GM08714 (cell line): ENCODE measurements at regions not wholly inside any gene's neighbourhood (a gene's known extent, or its start where the extent isn't known, plus 50 kb on each side); places are given as distances from the start of the nearest gene placed in this dataset.

ENCODE experiments used
- H3K4me3 ChIP-seq: fragments of 200-500 bp; sonication (Bioruptor generic); 2 replicates; pipeline ENCODE4 v1.5.1; 2014; ENCODE audit warnings: mild to moderate bottlenecking, low read length, inconsistent platforms
- ZNF274 ChIP-seq: IDR thresholded peaks from 2 replicates; pipeline ENCODE4 v1.6.1; 2012; ENCODE audit warnings: mild to moderate bottlenecking, low read depth, low read length

DNA sequence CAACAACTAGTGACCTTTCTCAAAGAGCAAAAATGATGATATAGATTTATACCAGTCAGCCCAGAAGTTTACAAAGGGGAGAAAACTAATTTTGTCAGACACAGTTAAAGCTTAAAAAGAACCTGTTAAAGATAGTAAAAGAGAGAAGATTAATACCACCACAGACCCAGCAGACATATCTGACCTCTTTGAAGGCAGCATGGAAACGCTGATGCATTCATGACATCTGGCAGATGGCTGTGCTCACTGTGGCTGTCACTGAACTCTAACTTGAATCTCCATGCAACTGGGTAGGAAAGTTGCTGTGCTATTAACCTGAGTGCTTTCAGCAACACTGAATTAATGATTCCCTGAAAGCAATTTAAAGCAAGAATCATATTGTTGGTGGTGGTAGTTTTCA, 159.8 kb upstream of the PRDM1 start:
- H3K4me3 ChIP-seq, result no peak overlapping the region
- TF ChIP-seq ZNF274, result no peak

DNA sequence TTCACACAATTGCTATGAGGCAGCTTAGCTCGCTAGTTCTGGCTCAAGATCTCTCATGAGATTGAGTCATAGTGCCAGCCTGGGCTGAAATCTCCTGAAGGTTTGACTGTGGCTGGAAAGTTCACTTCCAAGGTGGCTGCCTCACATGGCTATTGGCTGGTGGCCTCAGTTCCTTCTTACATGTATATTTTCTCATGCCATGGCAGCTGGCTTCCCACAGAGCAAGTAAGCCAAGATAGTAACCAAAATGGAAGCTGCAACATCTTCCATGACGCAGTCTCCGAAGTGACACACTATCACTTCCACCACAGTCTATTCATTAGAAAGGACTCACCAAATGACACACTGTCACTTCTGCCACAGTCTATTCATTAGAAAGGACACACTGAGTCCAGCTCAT, 160.4 kb upstream of the PRDM1 start:
- H3K4me3 ChIP-seq, result no peak overlapping the region
- TF ChIP-seq ZNF274, result no peak

DNA sequence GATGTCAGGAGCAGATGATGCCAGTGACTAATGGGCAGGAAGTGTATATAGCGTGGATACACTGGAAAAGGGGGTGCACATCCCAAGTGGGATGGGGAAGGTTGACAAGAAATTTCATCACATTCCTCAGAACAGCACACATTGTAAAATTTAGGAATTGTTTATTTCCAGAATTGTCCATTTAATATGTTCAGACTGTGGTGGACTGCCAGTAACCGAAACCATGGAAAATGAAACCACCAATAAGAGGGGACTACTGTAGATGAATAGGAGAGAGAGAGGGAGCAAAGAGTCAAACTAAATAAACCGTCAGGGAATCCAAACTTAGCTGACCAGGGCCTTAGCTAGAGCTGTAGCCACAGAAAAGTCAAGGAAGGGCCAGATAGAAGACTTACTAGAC, 164.4 kb upstream of the PRDM1 start:
- TF ChIP-seq ZNF274, result no peak
- H3K4me3 ChIP-seq, result no peak overlapping the region

DNA sequence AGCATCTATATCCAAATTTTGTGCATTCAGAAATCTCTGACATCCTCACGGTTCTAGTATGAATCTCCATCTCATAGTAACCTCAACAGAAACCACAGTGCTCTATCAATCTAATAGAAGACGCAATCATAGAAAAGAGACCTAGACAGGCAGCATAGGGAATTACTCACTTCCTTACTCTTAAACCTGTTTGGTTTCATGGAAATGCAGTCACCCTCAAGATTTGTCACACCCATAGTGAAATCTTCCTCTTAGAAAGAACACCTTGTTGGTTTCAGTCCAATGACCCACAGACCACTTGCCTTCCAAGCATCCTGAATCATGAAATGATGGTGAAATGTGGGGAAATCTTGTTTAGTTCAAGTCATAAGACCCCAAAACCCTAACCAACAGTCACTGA, 166.1 kb upstream of the PRDM1 start:
- H3K4me3 ChIP-seq, result no peak overlapping the region
- TF ChIP-seq ZNF274, result no peak

DNA sequence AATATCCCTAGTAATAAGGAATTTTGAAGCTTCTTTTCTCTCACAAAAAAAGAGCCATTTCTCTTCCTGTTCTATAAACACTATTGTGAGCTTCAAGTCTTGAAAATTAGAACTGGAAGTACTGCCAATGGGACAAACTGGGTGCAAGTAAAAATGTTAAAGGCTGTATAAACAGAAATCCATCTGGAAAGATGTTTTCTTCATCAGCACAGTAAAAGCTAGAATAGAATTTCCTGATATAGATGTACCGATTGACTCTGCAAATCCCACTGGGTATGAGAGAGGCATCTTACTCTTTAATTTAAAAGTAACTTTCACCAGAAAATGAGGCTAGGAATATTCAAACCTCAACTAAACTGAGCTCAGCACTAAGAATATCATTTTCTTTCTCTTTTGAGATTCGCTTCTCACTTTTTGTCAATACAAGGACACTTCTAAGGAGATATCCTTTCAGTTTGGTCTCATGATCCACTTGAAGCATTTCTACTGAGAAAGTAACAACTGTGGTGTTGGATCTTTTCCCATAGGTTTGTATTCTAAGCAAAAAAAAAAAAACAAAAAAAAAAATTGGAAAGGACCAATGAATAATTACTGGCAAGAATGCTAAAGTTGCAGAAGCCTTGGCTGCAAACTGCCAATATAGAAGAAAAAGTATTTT, 169.0 kb upstream of the PRDM1 start:
- TF ChIP-seq ZNF274, result no peak
- no peak overlapping the region for H3K4me3 ChIP-seq

DNA sequence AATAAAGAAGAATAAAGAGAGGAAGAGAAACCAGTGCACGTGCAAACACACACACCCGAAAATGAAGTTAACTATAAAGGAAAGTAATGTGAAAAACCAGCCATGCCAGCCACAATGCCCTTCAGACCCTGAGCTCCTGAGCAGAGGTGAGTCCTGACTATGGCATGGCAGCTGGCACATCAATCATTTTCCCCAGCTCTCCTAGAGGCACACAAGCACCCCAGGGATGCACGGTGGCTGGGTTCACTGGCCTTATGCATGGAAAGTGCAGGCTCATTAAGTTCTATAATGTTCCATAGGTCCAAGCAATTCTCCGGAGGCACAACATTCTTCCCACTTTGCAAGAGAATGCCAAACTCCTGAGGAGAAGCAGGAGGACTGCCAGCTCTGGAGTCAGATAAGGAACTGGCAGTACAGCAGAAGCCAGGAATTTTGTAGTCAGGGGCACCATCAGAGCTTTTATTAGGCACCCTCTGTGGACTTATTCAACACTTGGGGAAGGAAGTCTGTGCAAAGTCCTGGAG, 175.0 kb upstream of the PRDM1 start:
- no peak overlapping the region for H3K4me3 ChIP-seq
- TF ChIP-seq ZNF274, result no peak

DNA sequence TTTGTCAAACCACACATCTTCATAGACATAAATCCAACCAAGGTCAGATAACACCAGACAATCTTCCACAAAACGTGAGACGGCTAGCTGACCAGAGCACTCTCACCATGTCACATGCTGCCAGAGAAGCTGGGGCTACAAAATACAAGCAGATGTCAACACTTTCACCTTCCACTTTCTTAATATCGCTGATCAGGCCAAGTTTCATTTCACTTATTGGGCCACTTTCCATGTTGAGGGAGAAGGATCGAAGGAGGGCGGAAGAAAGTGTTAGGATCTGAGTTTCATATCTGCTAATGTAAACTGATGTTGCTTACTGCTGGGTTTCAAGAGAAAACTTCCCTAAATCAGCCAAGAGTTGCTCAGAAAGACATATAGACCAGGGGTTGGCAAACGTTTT, 177.0 kb upstream of the PRDM1 start:
- TF ChIP-seq ZNF274, result no peak
- H3K4me3 ChIP-seq, result no peak overlapping the region

DNA sequence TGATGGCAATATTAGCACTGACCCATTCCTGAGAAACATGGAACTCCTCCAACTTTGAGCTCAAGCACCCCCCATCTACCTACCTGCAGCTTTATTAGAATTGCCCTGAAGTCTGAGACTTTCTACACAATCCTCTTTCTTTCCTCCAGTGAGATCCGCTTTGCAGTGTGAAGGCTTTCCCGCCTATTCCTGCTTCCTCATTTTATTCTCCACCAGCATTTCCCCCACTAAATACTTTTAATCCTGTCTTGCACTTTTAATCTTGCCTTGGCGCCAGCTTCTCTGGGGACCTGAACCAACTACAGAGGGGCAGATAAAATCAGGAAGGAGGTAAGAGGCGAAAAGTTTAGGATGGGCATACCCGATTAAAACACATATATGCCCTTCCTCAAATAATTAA, 178.1 kb upstream of the PRDM1 start:
- no peak overlapping the region for H3K4me3 ChIP-seq
- no peak for TF ChIP-seq ZNF274

DNA sequence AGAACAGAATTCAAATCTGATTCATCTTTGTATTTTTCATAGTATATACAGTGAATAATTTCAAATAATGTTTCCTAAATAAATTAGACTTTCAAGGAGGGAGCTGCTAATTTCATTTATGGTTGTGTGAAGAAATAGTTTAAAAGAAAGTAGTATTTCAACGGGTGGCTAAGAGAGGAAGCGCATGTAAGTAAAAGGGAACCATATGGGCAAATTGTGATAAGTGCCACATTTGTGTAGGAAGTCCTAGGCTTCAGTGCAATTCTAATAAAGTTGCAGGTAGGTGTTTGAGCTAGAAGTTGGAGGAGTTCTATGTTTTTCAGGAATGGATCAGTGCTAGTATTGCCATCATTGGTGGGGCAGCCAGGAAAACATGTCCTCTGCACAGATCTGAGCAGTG, 178.8 kb upstream of the PRDM1 start:
- no peak overlapping the region for H3K4me3 ChIP-seq
- TF ChIP-seq ZNF274, result no peak

DNA sequence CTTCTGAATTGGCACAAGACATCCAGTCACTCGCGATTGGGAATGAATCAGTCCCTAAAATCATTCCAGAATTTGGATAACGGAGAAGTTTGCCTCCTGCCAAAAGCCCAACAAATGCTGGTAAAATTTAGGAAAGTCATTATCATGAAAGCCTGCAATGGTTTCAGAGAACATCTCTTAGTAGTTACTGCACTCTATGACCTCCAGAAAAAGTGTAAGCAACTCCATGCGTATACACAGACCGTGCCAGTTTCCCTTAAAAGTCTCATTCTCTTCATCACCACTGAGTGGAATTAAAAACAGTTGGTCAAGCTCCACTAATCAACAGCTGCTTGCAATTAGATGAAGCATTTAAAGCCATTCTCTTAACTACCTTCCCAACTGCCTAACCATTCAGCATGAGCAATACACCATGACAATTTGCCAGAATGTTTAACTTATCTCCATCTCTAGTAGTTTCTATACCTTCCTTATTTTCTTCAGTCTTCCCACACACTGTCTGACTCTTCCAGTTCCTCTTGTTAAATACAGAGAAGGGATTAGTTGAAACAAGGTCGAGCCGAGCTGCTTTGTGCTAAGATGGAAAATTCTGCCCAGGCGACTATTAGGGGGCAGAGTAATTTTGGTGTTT, 183.6 kb upstream of the PRDM1 start:
- no peak for TF ChIP-seq ZNF274

DNA sequence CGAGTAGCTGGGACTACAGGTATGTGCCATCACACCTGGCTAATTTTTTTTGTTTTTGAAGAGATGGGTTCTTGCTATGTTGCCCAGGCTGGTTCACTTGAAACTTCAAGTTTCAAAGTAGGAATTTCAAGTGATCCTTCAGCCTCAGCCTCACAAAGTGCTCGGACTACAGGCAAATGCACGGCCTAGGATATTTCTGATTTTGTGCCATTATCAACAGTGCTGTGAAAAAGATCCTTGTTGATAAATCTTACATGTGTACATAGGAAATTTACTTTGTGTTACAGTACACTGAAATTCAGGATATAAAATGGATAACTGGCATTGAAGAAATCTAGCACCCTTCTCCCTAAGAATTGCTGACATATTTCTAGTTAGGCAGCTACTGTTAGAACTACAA, 184.6 kb upstream of the PRDM1 start:
- H3K4me3 ChIP-seq, result no peak overlapping the region
- TF ChIP-seq ZNF274, result no peak

More for the DNA sequence above, 183.6 kb upstream of the PRDM1 start:
- no peak overlapping the region for H3K4me3 ChIP-seq

DNA sequence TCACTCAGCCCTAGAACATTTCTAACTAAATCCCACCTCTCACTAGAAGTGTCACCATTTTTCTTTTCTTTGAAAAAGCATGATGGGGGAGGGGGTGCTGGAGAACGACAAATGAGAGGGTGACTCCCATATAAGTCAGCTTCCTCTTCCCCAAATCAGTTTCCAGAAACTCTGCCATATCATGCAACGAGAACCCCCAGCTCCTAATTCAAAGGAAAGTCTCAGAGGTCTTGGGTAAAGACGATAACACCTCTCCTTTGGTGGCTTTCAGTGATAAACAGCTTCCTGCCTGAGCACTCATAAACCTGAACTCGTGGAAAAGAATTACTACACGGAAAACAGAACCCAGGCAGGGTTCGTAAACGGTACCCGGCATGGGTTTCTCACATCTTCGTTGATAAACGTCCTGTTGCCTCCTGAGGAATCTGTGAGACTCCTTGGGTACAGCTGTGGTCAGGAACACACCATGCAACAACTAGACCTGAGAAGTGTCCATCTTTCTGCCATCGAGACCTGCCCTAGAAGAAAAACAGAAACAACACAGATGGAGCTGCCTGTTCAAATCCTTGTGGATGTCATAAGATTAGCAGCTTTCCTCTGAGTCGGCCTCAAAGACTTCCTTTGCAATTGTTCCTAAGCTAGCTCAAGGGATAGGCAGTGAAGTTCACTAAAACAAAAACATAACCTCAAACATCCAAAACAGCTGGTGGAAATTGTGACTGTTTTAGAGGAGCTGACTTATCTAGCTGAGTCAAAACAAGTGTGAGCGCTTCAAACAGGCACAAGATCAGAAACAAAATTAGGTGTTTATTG, 185.8 kb upstream of the PRDM1 start:
- H3K4me3 ChIP-seq, result no peak overlapping the region
- no peak for TF ChIP-seq ZNF274

DNA sequence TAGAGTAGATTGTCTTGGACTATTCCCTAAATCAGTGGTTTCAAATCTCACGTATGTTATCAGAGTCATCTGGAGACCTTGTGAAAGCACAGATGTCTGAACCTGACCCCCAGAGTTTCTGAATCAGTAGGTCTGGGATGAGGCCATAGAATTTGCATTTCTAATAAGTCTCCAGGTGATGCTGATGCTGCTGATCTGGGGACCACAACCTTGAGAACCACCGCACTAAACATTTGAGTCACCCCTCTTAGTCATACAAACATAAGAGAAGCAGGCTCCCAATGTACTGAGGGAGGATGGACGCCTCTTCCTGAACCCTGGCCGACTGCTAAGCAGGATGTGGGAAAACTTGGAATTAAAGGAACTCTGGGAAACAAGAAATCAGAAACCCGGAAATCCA, 187.8 kb upstream of the PRDM1 start:
- no peak for TF ChIP-seq ZNF274
- no peak overlapping the region for H3K4me3 ChIP-seq

DNA sequence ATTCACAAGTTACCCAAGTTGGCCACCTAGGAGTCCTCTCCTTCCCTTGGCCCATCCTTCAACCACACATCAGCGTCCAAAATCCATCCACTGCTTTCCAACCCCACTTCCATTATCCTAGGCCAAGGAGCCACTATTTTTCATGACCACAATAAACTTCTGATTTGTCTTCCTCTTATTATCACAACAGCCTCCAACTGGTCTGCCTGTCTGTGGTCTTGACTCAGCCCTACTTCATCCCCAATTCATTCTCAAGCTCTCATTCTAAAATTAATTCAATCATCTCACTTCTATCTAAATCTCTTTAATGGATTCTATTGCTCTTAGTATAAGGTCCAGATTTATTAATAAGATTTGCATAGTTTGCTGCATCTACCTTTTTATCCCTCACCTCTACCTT, 189.0 kb upstream of the PRDM1 start:
- no peak overlapping the region for H3K4me3 ChIP-seq
- no peak for TF ChIP-seq ZNF274

DNA sequence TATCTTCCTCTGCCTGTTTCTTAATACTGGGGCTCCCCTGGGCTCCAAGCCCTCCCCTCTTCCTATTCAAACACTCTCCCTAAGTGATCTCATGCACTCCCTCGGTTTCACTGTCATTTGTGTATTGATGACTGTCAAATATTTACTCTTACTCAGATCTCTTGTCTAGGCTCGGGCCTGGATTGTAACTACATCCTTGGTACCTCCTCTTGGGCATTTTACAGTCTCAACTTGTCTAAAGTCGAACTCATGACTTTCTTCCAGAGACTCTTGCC, 189.4 kb upstream of the PRDM1 start:
- H3K4me3 ChIP-seq, result no peak overlapping the region
- TF ChIP-seq ZNF274, result no peak
